Aorta (tissue), 5 donors: ENCODE measurements at regions not wholly inside any gene's neighbourhood (a gene's known extent, or its start where the extent isn't known, plus 50 kb on each side); places are given as distances from the start of the nearest gene placed in this dataset.
"Not testable (repeated sequence)": the region's sequence is repeated elsewhere in the genome, so short reads cannot be mapped to it uniquely, and the experiment has no call there.

Experiments
- ATAC-seq: fragments of 200-7000 bp; cut with Tn5 transposase; one replicate; pipeline ENCODE4 v1.9.1; 2022; ENCODE audit warnings: moderate library complexity; ENCODE audit not compliant: low FRiP score
- DNase-seq, 2 donors: peaks; one replicate each; pipeline ENCODE4 v3.0.0-alpha.2; 2020
- H3K27ac ChIP-seq, 2 donors: one replicate each; pipeline ENCODE4 v1.5.1; 2013; ENCODE audit warnings: low read length in 2 of 2, mild to moderate bottlenecking in 2 of 2, moderate library complexity in 2 of 2, control low read depth in 1 of 2, inconsistent platforms in 1 of 2, low read depth in 1 of 2
- H3K27me3 ChIP-seq, 2 donors: one replicate each; pipeline ENCODE4 v1.6.1; 2013; ENCODE audit warnings: control low read depth in 1 of 2, low read length in 1 of 2, mild to moderate bottlenecking in 1 of 2, moderate library complexity in 1 of 2; ENCODE audit not compliant: insufficient read depth in 2 of 2, control insufficient read depth in 1 of 2
- H3K36me3 ChIP-seq, 2 donors: one replicate each; pipeline ENCODE4 v1.6.1; 2013; ENCODE audit warnings: control low read depth in 1 of 2, low read length in 1 of 2, mild to moderate bottlenecking in 1 of 2; ENCODE audit not compliant: insufficient read depth in 2 of 2, control insufficient read depth in 1 of 2
- H3K4me1 ChIP-seq, 2 donors: one replicate each; pipeline ENCODE4 v1.6.1; 2013; ENCODE audit warnings: low read length in 2 of 2, control low read depth in 1 of 2, mild to moderate bottlenecking in 1 of 2, moderate library complexity in 1 of 2; ENCODE audit not compliant: insufficient read depth in 2 of 2, control insufficient read depth in 1 of 2
- H3K4me3 ChIP-seq, 2 donors: one replicate each; pipeline ENCODE4 v1.5.1; 2013; ENCODE audit warnings: low read length in 2 of 2, control low read depth in 1 of 2, mild to moderate bottlenecking in 1 of 2
- H3K9me3 ChIP-seq: one replicate; pipeline ENCODE4 v1.6.1; 2013; ENCODE audit warnings: mild to moderate bottlenecking, low read length; ENCODE audit not compliant: control insufficient read depth
- WGBS, 2 donors: extraction: QIAGEN DNeasy Blood & Tissue Kit; methylation state at CpG; one replicate each; pipeline ENCODE4 v1.1.7; 2013; 5-methylcytosine and 5-hydroxymethylcytosine counted together
- intact Hi-C, 2 donors: fragments of 100-400 bp; cut with DNase I; formaldehyde crosslinking; loops; one replicate each; pipeline versions ENCODE4 v1.14.2 to v1.15.0; 2022
- donor health status: healthy with polysubstance abuse.
- donor health status: Bipolar disorder and iron deficiency.
- donor health status: DM: no; HTN: no; CAD: no.
- donor health status: DM: no; HTN: no; CAD: no.
- donor health status: DM: yes; HTN: yes; CAD: no.

DNA sequence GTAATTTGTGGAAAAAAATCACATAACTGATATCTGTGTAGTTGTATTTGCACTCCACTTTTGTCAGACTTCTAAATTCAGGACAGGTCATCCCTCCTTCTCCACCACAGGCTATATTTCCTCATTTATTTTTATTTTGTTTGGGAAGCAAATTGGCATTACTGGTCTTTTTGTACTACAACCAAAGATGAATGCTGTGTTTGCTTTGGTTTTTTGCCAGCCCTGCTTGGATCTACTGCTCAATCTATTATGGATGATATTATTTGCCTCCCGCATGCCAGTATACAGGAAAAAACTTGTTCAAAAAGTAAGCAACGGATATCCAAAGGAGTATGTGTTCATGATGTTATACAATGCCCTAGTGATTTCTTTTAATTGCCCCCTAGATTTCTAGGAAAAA, 948.8 kb downstream of the TRHDE start:
- Histone ChIP-seq H3K4me3 (no peak overlapping the region), H3K36me3 (no peaks in the 10 kb centered on the region), H3K9me3 (no peaks in the 10 kb centered on the region), H3K27me3 (no peaks in the 10 kb centered on the region), H3K27ac (no peak overlapping the region), H3K4me1 (no peaks in the 10 kb centered on the region)
- no peak for DNase-seq
- intact Hi-C loops, result no loop called here
- WGBS, 2 donors, result 16 to 17% methylated on average over 2 of the region's 2 CpGs
- no peak for ATAC-seq

DNA sequence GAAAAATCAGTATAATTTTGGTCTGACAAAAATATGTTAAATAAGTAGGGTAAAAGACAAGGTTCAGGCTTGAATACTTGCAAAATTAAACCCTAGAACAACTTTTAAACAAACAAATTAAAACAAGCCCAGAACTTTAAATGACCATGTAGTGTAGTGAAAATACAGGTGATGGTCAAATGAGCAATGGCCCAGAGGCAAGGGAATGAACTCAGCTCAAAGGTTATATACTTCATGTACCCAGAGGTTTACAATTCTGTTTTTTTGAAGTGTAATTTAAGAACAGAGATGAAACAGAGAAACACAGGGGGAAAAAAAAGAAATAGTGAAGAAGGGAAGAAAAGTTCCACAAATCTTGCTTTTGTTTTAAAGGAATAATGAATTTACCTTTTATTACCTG, 949.2 kb downstream of the TRHDE start:
- no peak for DNase-seq
- intact Hi-C loops, result no loop called here
- no peaks in the 10 kb centered on the region for H3K36me3 ChIP-seq
- no peaks in the 10 kb centered on the region for H3K9me3 ChIP-seq
- ATAC-seq, result no peak
- H3K27ac ChIP-seq, result no peak overlapping the region
- no peak overlapping the region for H3K4me3 ChIP-seq
- no peaks in the 10 kb centered on the region for H3K4me1 ChIP-seq
- H3K27me3 ChIP-seq, result no peaks in the 10 kb centered on the region

DNA sequence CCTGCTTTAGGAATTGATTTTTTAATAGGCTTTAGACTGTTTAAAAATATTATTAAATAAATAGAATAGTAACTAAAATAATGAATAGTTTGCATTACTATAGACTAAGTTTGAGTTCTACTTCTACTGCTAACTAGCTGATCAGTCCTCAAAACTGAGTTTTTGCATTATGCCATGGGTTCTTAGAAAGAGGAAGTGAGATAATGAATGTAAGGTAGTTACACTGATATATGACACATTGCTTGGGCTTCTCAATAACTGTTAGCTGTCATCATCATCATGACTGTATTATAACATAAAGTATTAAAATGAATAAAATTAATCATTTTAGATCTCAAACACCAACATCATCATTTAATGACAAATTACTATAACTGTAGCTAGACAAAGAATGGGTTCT, 949.7 kb downstream of the TRHDE start:
- H3K27me3 ChIP-seq, result no peaks in the 10 kb centered on the region
- intact Hi-C loops, result no loop called here
- H3K9me3 ChIP-seq, result no peaks in the 10 kb centered on the region
- no peaks in the 10 kb centered on the region for H3K36me3 ChIP-seq
- ATAC-seq (no peak), DNase-seq (no peak)
- H3K27ac ChIP-seq, result no peak overlapping the region
- H3K4me3 ChIP-seq, result no peak overlapping the region
- no peaks in the 10 kb centered on the region for H3K4me1 ChIP-seq

DNA sequence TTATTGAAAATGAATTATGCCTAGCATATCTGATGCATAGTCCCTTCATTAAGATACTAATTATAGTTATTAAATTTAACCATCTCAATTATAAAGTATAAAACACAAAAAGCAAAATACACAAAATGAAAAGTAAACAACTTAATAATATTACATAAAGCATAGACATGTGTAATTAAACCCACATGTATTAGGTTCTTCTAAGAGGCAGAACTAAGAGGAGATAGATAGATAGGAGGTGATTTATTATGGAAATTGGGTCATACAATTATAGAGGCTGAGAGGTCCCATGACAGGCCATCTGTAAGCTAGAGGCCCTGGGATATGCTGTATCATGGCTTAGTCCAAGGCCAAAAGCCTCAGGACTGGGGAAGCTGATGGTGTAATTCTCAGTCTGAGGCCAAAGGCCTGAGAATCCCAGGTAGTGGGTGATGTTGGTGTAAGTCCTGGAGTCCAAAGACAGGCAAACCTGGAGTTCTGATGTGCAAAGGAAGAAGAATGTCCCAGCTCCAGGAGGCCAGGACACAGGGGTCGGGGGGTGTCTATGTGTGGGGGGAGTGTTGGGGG, 953.3 kb downstream of the TRHDE start:
- no peak overlapping the region for H3K4me3 ChIP-seq
- H3K27ac ChIP-seq, result no peak overlapping the region
- H3K4me1 ChIP-seq, result no peaks in the 10 kb centered on the region
- no peaks in the 10 kb centered on the region for H3K36me3 ChIP-seq
- WGBS, 2 donors, result 13 to 40% methylated on average over 1 of the region's 1 CpG
- ATAC-seq, result no peak
- H3K27me3 ChIP-seq, result no peaks in the 10 kb centered on the region
- no peaks in the 10 kb centered on the region for H3K9me3 ChIP-seq
- DNase-seq, result no peak
- intact Hi-C loops, result no loop called here

DNA sequence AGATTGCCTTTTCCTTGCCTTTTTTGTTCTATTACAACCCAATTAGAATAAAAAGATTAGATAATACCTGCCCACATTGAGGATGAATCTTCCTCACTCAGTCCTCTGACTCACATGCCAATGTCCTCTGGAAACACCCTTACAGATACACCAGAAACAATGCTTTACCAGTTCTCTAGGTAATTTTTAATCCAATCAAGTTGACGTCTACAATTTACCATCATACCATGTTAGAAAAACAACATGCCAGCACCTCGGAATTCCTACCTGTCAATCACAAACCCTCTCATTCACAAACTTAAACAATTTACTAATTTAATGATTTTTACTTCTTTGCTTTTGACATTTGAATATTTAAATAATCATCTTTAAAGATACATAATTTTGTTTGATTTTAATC, 953.8 kb downstream of the TRHDE start:
- Histone ChIP-seq H3K9me3 (no peaks in the 10 kb centered on the region), H3K27me3 (no peaks in the 10 kb centered on the region), H3K4me1 (no peaks in the 10 kb centered on the region), H3K4me3 (no peak overlapping the region), H3K27ac (no peak overlapping the region), H3K36me3 (no peaks in the 10 kb centered on the region)
- DNase-seq, result no peak
- intact Hi-C loops, result no loop called here
- WGBS, 2 donors, result 56 to 61% methylated on average over 2 of the region's 2 CpGs
- ATAC-seq, result no peak

DNA sequence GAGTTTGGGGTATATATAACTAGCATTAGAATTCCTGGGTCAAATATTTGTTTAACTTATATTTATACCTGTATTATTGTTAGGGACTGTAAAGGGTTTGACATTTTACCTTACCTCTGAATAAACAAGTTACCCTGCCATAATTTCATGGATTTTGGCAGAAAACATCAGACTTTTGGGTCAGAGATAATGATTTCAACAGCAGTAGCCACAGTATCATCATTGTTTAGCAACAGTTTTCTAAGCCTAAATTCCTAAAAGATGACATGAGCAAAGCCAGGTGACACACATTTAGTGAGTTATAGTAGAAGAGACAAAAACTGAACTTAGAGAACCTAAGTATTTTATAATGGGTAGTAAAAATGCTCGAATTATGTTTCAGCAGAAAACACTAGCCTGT, 954.4 kb downstream of the TRHDE start:
- 70 to 84% methylated on average over 1 of the region's 1 CpG for WGBS, 2 donors
- Histone ChIP-seq H3K4me1 (no peaks in the 10 kb centered on the region), H3K36me3 (no peaks in the 10 kb centered on the region), H3K27ac (no peak overlapping the region), H3K27me3 (no peaks in the 10 kb centered on the region), H3K9me3 (no peaks in the 10 kb centered on the region), H3K4me3 (no peak overlapping the region)
- DNase-seq, result no peak
- no peak for ATAC-seq
- intact Hi-C loops, result no loop called here

DNA sequence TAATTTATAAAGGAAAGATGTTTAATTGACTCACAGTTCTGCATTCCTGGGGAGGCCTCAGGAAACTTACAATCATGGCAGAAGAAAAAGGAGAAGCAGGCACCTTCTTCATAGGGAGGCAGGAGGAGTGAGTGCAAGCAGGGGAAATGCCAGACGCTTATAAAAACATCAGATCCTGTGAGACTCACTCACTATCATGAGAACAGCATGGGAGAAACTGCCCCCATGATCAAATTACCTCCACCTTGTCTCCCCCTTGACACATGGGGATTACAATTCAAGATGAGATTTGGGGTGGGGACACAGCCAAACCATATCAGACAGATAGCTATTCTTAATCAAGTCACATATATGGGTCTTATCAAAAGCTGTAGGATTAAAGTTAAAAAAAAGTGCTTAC, 956.7 kb downstream of the TRHDE start:
- H3K36me3 ChIP-seq, H3K4me1 ChIP-seq, H3K4me3 ChIP-seq, DNase-seq, intact Hi-C loops, H3K27ac ChIP-seq, H3K9me3 ChIP-seq, H3K27me3 ChIP-seq, ATAC-seq: not testable (repeated sequence)
- 4 to 18% methylated on average over 1 of the region's 1 CpG for WGBS, 2 donors

DNA sequence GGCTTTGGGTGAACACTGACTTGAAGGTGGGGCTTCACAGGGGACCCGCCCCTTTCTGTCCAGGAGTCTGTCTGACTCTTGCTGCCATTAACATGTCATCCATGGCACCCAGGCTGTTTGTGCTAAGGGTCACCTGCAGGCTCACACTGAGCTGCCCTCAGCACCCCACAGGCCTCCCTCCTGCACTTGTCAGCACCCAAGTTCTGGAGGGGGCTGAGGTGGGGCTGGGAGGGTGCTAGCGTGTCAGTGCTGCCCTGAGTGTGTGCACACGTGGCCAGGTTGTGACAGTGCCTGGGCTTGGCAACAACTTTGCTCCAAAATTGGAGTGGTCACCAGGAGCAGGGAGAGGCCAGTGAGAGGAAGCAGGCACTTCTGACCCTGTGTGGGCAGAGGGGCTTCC, 963.2 kb downstream of the TRHDE start:
- Histone ChIP-seq H3K27ac (no peak overlapping the region), H3K9me3 (peaks cover 3% of the 10 kb centered on the region), H3K4me3 (no peak overlapping the region), H3K27me3 (no peaks in the 10 kb centered on the region), H3K36me3 (no peaks in the 10 kb centered on the region), H3K4me1 (no peaks in the 10 kb centered on the region)
- intact Hi-C loops, result no loop called here
- DNase-seq (no peak), ATAC-seq (peak; percentile 56)
- WGBS, 2 donors, result 81 to 86% methylated on average over 3 of the region's 3 CpGs

DNA sequence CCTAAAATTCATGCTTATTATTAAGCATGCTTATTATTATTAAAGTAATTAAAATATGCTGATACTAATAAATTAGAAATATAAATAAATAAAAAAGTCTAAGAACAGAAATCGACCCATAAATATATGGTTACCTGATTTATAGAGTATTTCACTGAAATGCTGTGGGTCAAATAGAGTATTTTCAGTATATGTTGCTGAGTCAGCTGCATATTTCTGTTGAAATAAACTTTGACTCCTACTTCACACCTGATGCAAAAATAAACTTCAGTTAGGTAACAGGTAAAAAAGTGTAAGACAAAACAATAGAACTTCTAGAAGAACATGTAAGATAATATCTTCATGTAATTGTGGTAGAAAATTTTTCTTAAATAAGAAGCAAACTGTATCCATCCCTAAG, 967.9 kb downstream of the TRHDE start:
- intact Hi-C loops, result no loop called here
- no peak for ATAC-seq
- whole genome bisulfite sequencing, 2 donors, result 86 to 91% methylated on average over 1 of the region's 1 CpG
- Histone ChIP-seq H3K4me1 (no peaks in the 10 kb centered on the region), H3K27ac (no peak overlapping the region), H3K9me3 (no peaks in the 10 kb centered on the region), H3K36me3 (no peaks in the 10 kb centered on the region), H3K4me3 (no peak overlapping the region), H3K27me3 (no peaks in the 10 kb centered on the region)
- no peak for DNase-seq
